ENCODE measurements at regions not wholly inside any gene's neighbourhood (a gene's known extent, or its start where the extent isn't known, plus 50 kb on each side); places are given as distances from the start of the nearest gene placed in this dataset.

DNA sequence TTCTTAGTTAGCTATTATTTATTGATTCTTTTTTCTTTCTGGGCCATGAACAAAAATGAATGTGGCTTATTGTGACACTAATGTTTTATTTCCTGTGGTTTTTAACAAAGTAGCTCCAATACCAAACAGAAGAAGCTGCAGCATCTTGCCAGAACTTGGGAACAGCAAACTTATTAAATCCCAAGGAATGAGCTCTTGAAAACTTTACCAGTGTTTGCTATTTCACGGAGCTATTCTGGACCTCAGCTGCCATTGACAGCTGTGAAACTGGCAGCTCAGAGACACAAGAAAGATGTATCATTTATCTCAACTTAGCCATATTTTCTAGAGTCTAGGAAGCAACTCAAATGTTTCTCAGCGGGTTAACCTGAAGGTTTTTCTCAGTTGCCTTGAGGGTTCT is 91.0 kb upstream of the NEUROD1 start:
- DNase-seq, result no peak

DNA sequence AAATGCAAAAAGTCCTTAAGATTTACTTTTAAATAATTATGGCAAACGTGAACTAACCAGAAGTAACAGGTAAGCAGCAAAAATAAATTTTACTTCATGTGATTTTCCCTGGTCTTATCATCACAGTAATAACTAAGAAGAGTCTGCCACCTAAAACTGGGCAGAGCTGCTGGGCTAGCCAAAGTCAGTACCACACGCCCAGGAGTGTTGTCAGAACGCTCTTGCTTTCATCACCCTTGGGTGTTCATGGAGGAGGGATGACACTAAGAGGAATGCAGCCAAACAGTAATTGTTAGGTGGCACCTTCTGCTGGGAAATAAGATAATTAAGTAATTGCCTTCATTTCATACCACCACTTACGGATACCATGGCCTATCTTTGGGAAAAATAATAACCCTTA is 92.0 kb upstream of the NEUROD1 start:
- no peak for DNase-seq

DNA sequence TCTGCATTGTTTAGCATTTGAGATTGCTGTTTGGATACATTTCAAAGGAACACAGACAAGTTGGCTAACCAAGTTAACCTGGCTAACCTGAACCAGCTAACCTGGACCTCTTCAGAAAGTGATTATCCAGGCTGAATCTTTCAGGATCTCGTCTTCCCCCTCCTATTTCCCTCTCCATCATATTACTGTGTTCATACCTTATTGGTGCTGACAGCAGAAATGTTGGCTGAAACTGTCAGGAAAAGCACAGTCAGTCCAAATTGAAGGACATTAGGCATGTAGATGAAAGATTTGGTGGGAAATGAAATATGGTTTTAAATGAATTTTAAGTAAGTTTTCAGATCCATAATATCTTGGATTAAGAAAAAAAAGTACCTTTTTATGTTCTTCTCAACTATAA is 92.5 kb upstream of the NEUROD1 start:
- no peak for DNase-seq

DNA sequence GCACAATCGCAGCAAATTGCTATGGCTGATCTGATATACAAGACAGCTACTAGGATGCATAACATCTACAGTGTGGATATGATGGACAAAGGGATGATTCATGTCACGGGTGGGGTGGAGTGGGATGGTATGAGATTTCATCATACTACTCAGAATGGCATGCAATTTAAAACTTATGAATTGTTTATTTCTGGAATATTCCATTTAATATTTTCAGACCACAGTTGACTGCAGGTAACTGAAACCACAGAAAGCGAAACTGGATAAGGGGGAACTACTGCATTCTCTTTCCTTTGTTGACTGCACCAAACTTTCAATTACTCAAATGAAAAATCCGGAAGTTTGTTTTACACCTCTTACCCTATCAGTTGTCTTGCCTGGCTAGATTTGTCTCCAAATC is 94.4 kb upstream of the NEUROD1 start:
- no peak for DNase-seq

DNA sequence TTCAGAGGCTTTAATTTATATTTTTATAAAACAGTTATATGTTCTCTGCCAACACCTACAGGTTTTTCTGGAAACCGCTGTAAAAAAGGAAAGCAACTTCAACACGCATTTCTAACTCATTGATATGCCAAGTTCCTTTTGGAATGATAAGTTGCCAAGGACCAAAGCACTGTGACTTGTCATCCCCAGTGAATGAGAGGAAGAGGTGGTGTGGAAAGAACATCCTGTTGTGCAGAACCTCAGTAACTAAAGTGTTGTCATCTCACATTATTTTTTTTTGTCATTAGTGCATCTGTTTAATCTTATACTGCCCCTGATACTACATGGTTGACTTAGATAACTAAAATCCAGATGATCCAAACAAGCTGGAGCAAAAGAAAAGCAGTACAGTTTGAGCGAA is 96.0 kb upstream of the NEUROD1 start:
- no peak for DNase-seq

DNA sequence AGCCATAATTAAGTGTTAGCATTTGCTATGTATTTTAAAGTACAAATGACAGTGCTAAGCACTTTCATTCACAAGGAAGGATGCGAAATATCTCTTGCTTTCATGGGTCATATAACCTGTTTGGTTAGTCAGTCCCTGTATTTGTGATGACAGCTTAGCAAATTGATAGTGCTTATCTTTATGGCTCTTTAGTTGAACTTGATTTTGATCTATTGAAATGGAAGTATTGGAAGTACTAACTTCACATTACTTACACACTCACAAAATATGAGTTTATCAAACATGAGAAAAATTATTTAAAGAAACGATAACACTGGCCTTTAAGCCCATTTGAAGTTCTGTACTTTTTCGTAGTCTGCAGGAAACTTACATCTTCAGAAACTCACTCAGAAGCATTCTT is 97.4 kb upstream of the NEUROD1 start:
- DNase-seq, result no peak

DNA sequence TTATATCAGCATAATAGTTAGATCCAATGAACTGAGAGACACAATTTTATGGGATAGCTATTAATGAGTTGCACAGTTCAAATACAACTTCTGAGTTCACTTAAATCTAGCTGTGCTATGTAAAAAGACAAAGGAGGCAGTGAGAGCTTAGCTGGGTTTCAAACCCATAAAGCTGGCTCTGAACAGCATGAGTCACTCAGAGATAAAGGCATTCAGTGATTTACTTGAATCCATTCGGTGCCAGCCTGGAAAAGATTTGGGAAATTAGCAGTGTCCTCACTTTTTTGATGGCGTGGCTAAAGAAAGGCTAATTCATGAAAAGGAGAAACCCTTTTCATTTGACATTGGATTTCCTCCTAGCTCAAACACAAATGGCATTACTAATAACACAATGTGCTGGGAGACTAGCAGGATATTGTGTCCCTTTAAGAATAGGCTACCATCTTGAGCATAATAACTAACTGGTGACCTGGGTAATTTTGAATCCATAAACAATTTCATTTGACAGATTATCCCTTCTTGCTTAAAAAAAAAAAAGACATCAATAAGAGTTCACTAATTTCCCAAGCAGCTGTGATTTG is 98.4 kb upstream of the NEUROD1 start:
- DNase-seq, result no peak

DNA sequence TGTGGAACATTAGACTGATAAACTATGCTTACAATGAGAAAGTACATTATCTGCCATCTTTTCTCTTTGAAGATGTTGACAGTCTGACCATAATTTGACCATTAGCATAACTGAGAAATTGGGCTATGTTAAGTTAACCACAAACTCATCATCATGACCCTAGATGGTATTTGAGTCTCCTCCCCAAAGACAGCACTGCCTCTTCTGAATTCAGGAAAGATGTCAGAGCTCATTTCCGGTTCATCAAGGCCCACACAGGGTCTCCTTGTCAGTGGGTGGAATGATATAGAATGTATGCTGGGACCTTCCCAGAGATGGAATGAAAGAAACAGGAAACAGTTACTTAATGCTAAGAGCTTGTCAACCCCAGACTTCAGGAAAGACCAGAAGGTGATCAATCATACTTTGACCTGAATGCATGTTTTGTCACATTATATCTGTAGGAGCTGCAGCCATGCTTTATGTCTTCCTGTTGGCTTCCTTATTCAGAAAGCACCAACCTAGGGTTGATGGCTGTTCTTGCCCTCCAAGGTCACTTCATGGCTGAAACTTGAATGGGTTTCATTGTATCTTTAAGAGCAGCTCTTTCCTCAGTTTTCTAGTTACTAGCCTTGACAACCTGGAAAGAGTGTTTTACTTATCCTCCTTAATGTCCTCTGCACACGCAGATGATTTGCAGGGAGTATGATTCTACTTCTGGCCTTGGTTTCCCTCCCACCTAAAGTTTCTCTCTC is 99.1 kb upstream of the NEUROD1 start:
- DNase-seq, result no peak

DNA sequence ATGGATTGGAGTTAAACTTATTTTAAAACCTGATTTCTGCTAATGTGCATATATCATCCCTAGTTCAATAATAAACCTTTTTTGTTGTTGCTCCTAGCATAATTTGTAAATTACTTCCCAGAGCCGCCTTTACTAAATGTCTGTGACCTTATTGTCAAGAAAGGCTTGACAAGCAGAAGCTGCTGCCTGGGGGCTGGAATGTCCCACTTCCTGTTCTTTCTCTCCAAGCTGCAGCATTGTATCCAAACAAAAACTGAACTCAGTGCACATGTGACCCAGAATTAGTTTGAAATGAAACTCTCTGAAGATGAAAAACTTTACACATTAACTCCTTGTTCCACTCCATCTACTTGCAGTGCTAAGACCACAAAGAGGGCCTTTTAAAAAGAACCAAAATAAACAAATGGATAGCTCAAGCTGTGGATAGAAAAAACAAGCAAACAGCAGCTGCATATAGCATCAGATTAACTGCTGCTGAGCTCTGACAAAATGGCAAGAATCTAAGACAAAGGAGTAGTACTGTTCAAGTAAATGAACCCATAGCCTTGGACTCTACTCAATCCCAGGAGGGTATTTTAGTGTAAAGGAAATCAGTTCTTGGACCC is 99.8 kb upstream of the NEUROD1 start:
- no peak for DNase-seq

DNA sequence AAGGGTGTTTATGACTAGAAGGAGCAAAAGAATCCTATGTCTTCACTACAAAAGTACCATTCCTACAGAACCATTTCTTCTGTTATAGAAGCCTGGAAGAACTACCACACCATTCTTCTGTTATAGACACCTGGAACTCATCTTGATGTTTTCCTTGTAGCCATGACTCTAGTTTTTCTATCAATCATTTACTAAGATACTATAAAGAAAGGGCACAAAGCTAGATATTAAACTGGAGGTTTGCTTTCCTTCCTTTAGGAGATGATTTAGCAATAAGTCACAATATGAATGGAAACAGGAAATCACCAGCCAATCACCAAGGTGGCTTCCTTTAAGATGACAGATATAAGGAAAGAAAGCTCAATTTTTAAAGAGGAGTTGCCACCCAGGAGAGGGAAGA is 100.3 kb upstream of the NEUROD1 start:
- no peak for DNase-seq

DNA sequence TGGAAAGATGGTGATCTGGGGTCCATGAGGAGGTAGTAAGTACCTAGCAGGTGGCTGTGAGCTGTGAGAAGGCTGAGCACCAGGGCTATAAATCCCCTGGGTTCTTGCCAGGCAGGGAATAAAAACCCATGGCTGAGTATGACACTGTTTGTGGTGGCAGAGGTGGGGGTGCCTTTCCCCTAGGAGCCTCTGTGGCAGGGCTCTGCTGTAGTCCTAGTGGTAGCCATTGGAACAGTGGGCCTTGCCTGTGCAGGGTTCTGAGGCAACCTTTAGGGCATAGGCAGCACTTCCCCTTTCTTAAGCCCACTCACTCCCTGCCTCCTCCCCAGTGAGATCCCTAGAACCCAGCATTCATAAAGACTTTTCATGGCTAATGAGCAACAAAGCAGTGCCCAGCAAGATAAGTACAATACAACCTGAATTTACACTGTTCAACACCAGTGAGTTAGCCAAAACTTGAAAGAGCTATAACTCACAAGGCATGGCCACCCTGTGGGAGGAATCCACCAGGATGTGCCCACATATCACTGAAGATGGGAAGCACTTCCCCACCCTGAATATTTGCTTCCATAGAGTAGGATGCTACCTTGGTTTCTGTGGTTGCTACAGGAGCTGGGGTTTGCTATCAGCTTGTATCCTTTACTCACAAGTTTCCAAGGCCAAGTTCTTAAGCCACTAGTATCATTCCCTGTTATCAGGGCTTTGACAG is 100.9 kb upstream of the NEUROD1 start:
- no peak for DNase-seq

DNA sequence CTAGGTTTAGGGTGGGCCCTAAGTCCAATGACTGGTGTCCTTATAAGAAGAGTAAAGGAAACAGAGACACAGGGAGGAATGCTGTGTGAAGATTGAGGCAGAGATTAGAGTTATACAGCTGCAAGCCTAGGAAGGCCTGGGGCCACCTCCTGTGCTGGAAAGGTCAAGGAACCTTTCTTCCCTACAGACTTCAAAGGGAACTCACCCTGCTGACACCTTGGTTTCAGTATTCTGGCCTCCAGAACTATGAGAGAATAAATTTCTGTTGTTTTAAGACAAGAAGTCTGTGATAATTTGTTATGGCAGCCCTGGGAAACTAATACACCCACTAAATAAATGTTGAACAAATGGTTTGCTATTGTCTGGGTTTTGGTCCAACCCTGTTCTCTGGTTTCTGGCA is 102.3 kb upstream of the NEUROD1 start:
- no peak for DNase-seq

DNA sequence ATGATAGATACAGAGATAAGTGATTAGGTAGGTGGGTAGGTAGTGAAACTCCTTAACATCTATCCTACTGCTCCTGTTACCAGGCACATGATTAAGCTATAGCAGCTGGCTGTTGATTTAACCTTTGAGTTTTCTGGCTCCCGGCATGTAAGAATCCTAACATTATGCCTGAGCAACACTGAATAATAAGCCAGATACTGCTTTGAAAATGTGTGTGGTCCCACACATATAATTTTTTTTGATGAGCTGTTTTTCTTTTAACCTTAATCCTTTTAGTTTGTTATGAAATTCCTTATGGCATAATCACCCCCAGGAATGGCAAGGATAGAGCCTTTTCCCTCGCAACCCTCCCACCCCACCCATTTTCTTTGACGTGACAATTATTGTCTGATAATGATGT is 104.2 kb upstream of the NEUROD1 start:
- no peak for DNase-seq

DNA sequence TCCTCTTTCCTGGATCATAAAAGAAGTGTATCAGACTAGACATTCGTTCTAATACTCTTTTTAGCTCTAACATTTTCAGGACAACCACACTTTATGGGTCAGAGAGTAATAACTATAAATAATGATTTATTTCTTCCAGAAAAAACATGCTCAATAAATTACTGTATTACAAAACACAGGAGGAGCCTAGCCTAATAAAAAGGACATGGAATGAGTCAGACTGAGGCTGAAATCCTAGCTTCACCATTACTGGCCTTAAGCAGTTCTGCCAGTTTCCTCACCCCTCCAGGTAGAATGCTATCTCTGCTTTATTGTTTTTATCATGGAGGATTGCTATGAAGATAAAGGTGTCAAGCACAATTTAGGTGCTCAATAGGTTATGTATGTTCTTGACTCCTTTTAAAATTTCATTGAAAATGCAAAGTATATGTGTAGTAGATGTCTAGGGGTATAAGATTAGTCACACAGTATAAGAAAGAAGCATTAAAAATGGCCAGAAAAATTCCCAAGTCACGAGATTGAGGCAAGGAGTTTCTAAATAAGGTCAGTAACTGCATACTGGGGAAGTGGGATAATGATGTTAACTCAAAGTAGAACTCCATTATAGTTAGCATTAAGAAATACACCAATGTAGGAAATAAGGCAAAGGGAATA is 105.5 kb upstream of the NEUROD1 start:
- DNase-seq, result no peak

DNA sequence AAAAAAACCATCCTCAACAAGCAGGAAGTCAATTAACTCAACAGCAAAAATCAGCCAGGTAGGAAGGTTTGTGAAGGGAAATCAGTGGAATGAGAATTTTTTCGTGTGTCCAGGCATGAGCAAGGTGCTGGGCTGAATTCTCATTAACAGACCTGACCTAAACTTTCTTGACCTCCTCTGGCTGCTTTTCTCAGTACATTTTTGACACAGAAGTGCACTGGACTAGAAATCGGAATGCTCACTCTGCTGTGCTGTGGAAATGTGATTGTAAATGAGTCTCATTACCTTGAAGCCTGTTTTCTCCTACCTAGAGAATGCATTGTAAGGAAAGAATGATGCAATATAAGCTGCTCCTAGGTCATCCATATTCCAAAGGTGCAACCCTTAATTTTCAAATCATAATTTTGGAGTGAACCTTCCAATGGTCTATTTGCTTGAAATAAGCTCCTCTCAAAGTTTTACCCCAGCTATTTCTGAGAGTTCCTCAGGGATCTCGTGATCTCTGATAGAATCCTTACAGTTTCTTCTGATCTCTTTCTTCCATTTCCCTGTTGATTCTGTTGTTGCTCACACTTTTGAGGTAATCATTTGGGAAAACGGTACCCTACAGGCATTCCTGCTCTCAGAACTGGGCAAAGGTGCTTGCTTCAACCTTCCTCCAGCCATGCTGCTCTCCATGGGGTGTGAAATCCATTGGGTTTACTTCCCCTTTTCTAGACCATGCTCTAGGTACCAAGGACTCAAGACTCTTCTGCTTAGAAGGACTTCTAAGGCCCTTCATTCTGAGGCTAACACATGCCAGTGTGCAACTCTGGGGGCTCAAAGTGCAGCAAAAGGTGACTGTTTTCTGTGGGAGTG is 104.9 kb upstream of the ITPRID2 start:
- DNase-seq, result no peak

DNA sequence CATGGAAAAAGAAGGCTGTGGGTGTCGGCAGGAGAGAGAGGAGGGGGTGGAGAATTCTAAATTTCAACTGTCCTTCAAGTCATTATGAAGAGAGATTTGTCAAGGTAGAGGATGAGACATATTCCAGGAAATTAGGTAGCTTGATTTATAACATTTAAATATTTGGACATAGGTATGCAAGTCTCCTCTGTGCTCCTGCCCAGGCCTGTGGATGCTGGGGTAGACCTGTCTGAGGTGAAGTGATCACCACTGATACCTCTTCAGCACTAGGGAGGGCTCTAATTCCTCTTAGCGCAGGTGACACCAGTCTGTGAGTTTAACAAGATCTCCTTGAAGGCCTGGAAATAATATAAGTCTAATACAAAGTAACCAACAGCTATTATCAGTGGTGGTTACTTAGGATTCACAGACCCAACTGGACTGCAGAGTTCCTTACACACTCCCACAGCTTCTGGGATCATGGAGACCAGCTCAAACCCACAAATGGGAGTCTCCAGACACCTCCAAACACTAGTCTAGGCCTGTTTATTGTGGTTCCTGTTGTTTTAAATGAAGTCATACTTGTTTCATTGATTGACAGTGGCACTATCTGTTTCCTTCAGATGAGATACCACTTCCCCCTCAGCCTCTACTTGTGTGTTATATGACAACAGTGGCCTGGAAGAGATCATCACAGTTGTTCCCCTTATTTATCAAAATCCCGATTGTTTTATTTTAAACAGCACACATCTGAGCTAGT is 104.1 kb upstream of the ITPRID2 start:
- DNase-seq, result no peak

DNA sequence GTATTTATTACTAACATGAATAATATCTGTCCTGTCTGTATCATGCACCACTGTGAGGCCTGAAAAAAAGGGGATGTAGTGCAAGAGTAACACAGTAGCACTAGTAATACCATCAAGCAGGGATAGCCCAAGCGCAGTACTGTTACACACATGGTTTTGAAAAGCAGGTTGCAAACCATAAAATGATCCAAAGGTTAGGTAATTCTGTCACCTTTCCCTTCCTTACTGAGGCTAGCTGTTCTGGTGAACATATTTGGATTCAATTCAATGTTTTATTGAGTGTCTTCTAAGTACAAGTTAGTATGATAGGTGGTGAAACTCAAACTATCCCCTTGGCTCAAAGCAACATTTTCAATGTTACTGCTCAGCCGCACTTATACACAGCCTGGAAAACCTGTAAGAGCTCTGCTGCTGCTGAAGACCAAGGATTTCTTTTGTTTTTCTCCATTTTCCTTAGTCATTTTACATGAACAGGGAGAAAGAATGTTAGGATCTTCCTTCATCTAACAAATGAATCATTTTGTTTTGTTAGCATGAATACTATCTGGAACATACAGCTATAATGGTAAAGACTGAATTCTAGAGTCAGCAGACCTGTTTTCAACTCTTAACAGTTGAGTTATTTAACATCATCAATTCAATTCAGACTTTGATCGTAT is 102.5 kb upstream of the ITPRID2 start:
- no peak for DNase-seq

DNA sequence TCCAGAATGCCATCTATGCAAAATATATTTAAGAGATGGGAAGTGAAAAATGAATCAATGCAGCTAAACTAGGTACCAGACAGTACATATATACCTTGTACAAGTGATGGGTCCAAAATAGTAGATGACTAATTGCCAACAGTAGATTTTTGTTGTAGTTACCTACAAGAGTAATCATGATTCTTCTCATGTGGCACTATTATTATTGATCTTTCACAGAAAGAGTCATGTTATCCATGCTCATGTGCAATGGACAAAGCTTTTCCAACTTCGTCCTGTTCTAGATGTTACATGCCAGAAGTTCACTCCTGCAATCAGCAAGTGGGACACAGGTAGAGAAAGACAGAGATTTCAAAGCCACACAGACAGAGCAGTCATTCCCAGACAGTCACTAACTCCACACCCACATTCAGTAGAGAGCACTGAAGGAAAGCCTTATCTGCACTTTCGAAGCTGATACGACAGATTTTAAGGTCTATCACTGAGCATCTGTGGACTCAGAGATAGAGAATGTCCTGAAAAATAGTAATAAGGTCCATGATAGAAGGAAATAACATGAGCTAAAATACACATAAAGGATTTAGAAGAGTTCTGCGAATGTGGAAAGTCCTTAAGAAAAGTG is 101.6 kb upstream of the ITPRID2 start:
- no peak for DNase-seq

DNA sequence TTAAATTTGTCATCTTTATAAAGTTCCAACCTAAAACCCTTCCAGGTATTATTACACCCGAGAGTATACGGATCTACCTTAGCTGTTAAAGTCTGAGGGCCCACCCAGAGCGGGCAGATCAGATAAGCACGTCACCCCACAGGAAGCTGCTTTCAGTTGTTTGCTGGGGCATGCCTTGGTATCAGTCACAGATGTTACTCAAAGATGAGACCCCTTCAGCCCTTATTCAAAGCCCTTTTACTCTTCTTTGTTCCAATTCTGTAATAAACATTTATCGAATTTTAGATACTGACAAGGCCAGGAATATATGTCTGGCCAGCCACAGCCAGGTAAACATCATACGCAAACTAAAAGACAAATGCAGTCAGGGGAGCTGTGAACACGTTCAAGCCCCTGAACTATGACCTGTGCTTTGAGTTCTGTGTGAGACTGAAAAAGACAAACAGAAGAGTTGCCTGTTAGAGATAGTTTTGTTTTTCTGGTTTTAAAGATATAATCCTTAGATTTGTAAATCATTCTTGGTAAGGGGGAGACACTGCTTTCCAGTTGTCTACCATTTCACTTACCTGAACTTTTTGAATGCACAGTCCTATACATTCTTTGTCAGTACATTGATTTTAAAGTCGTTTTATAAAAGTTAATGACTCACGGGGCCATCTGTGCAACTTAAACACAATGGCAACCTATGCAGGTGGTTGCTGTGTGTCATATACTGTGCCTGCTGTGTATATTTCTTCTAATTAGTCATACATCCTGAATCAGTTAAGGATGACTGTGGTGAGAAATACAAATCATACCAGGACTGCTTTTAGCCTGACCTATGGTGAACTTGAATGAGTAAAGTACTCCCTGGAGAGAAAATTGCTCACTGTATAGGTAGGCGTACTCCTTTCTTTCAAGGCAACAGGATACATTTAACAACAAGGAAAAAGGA is 100.5 kb upstream of the ITPRID2 start:
- no peak for DNase-seq

DNA sequence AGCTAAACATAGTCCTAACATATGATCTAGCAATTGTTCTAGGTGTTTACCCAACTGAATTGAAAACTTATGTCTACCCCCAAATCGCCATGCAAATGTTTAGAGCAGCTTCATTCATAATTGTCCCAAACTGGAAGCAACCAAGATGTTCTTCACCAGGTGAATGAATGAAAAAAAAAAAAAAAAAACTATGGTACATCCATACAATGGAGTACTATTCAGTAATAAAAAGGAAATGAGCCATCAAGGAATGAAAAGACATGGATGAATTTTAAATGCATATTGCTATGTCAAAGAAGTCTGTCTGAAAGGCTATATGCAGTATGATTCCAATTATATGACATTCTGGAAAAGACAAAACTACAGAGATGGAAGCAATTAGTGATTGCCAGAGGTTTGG is 98.6 kb upstream of the ITPRID2 start:
- no peak for DNase-seq
